Ishikawa (cell line): ENCODE measurements at regions not wholly inside any gene's neighbourhood (a gene's known extent, or its start where the extent isn't known, plus 50 kb on each side); places are given as distances from the start of the nearest gene placed in this dataset.

Source experiments
- CEBPB ChIP-seq: IDR thresholded peaks from 2 replicates; pipeline ENCODE4 v1.6.1; 2012
- EGR1 ChIP-seq: IDR thresholded peaks from 2 replicates; pipeline ENCODE4 v1.6.1; 2012
- EP300 ChIP-seq: IDR thresholded peaks from 2 replicates; pipeline ENCODE4 v1.6.1; 2012; ENCODE audit warnings: borderline replicate concordance
- FOXM1 ChIP-seq: IDR thresholded peaks from 2 replicates; pipeline ENCODE4 v1.6.1; 2012; ENCODE audit warnings: low read depth, borderline replicate concordance
- RAD21 ChIP-seq: IDR thresholded peaks from 2 replicates; pipeline ENCODE4 v1.6.1; 2012; ENCODE audit warnings: low read depth
- REST ChIP-seq: IDR thresholded peaks from 2 replicates; pipeline ENCODE4 v1.6.1; 2012; ENCODE audit warnings: low read depth, mild to moderate bottlenecking
- TAF1 ChIP-seq: IDR thresholded peaks from 2 replicates; pipeline ENCODE4 v1.6.1; 2012; ENCODE audit warnings: low read depth, mild to moderate bottlenecking
- TCF12 ChIP-seq: IDR thresholded peaks from 2 replicates; pipeline ENCODE4 v1.6.1; 2012; ENCODE audit warnings: low read depth
- TF ChIP-seq, protein P1 (sequence below): IDR thresholded peaks from 2 replicates; pipeline ENCODE4 v1.6.1; 2012
- TF ChIP-seq, protein P2 (sequence below): IDR thresholded peaks from 2 replicates; pipeline ENCODE4 v1.6.1; 2012

DNA sequence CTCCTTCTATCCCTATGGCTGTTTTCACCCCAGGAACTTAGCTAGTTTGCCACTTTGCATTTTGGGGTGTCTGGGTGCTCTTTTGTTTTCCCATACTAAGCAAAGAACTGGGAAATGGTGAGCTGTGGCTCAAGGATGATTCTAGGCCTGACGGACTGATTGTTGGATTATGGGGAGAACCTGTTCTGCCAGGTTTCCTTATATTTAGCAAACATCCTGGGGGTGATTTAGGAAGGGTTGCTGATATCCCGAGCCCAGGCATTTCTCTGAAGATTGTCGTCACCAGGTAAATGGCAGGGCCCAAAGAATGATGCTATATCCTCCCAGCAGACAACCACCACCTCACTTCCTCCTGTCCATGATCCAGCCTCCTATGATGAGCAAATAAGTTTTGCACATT is 72.1 kb upstream of the GRB10 start:
- TF ChIP-seq, protein P1, sequence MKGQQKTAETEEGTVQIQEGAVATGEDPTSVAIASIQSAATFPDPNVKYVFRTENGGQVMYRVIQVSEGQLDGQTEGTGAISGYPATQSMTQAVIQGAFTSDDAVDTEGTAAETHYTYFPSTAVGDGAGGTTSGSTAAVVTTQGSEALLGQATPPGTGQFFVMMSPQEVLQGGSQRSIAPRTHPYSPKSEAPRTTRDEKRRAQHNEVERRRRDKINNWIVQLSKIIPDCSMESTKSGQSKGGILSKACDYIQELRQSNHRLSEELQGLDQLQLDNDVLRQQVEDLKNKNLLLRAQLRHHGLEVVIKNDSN: no peak
- no peak for TF ChIP-seq EGR1
- TF ChIP-seq, protein P2, sequence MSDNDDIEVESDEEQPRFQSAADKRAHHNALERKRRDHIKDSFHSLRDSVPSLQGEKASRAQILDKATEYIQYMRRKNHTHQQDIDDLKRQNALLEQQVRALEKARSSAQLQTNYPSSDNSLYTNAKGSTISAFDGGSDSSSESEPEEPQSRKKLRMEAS: no peak
- no peak for TF ChIP-seq RAD21
- TF ChIP-seq FOXM1: no peak
- no peak for TF ChIP-seq EP300
- no peak for TF ChIP-seq TAF1
- TF ChIP-seq CEBPB: no peak
- no peak for TF ChIP-seq REST
- no peak for TF ChIP-seq TCF12
